CD8-positive, alpha-beta memory T cell (primary cell): ENCODE measurements at regions not wholly inside any gene's neighbourhood (a gene's known extent, or its start where the extent isn't known, plus 50 kb on each side); places are given as distances from the start of the nearest gene placed in this dataset.

Experiments
- CTCF ChIA-PET: fragments of 350-600 bp; sonication (Branson Sonifier 250); formaldehyde crosslinking; loops from one replicate; lab custom pipeline; 2021; ENCODE audit warnings: antibody characterized with exemption; lab: Charles Lee
- POLR2A ChIA-PET: fragments of 350-600 bp; sonication (Branson Sonifier 250); formaldehyde crosslinking; loops from one replicate; lab custom pipeline; 2021; ENCODE audit warnings: antibody characterized with exemption; lab: Charles Lee
- DNase-seq, 5 donors: peaks; one replicate each; pipeline versions ENCODE4 v3.0.0 to v3.0.0-alpha.2; 2020 to 2022; ENCODE audit warnings: mixed read lengths in 1 of 5
- H3K27ac ChIP-seq: one replicate; pipeline ENCODE4 v1.7.0; 2013; ENCODE audit warnings: low read depth, mild to moderate bottlenecking, low read length, moderate library complexity
- H3K27me3 ChIP-seq: 2 replicates; pipeline ENCODE4 v1.7.0; 2013; ENCODE audit warnings: low read length, mild to moderate bottlenecking; ENCODE audit not compliant: insufficient read depth, poor library complexity, severe bottlenecking
- H3K36me3 ChIP-seq: 2 replicates; pipeline ENCODE4 v1.7.0; 2013; ENCODE audit warnings: mild to moderate bottlenecking, low read length, moderate library complexity; ENCODE audit not compliant: insufficient read depth
- H3K4me1 ChIP-seq: 2 replicates; pipeline ENCODE4 v1.7.0; 2013; ENCODE audit warnings: mild to moderate bottlenecking, low read length, moderate library complexity; ENCODE audit not compliant: insufficient read depth
- H3K4me3 ChIP-seq: 2 replicates; pipeline ENCODE4 v1.7.0; 2013; ENCODE audit warnings: mild to moderate bottlenecking, low read length
- H3K9me3 ChIP-seq: 2 replicates; pipeline ENCODE4 v1.7.0; 2013; ENCODE audit warnings: mild to moderate bottlenecking, low read length
- H3K27ac Mint-ChIP-seq, 8 donors: one replicate each; pipeline ENCODE4 v1.8.0; 2020 to 2021; ENCODE audit warnings: mixed read lengths in 8 of 8, mild to moderate bottlenecking in 6 of 8, inconsistent platforms in 3 of 8, moderate library complexity in 3 of 8
- H3K27me3 Mint-ChIP-seq, 2 donors: one replicate each; pipeline ENCODE4 v1.8.0; 2020 to 2021; ENCODE audit warnings: mixed read lengths in 2 of 2, mild to moderate bottlenecking in 1 of 2, moderate library complexity in 1 of 2
- H3K36me3 Mint-ChIP-seq, 3 donors: one replicate each; pipeline ENCODE4 v1.8.0; 2020 to 2021; ENCODE audit warnings: mixed read lengths in 3 of 3, inconsistent platforms in 1 of 3, mild to moderate bottlenecking in 1 of 3
- H3K4me1 Mint-ChIP-seq, 3 donors: one replicate each; pipeline ENCODE4 v1.8.0; 2020 to 2021; ENCODE audit warnings: mixed read lengths in 3 of 3, inconsistent platforms in 1 of 3, mild to moderate bottlenecking in 1 of 3
- H3K4me3 Mint-ChIP-seq, 7 donors: one replicate each; pipeline ENCODE4 v1.8.0; 2020 to 2021; ENCODE audit warnings: mixed read lengths in 7 of 7, mild to moderate bottlenecking in 6 of 7, moderate library complexity in 4 of 7, inconsistent platforms in 2 of 7
- H3K9me3 Mint-ChIP-seq, 5 donors: one replicate each; pipeline ENCODE4 v1.8.0; 2020 to 2022; ENCODE audit warnings: mixed read lengths in 5 of 5, mild to moderate bottlenecking in 3 of 5, moderate library complexity in 2 of 5, inconsistent platforms in 1 of 5

GRCh38 chr11:119513806-119514170 is 90.8 kb upstream of the THY1 start:
- no peaks in the 10 kb centered on the region for H3K27me3 ChIP-seq
- no peak overlapping the region for H3K4me3 Mint-ChIP-seq
- no peaks in the 10 kb centered on the region for H3K4me1 ChIP-seq
- POLR2A ChIA-PET: no interaction called here
- CTCF ChIA-PET: no interaction called here
- H3K4me3 ChIP-seq: no peak overlapping the region
- no peaks in the 10 kb centered on the region for H3K36me3 ChIP-seq
- no peaks in the 10 kb centered on the region for H3K9me3 ChIP-seq
- no peaks in the 10 kb centered on the region for H3K9me3 Mint-ChIP-seq
- no peak for DNase-seq
- H3K27ac Mint-ChIP-seq: no peak overlapping the region
- H3K4me1 Mint-ChIP-seq: no peaks in the 10 kb centered on the region
- H3K27me3 Mint-ChIP-seq: peaks cover 21 to 23% of the 10 kb centered on the region in 2 donors
- no peaks in the 10 kb centered on the region for H3K36me3 Mint-ChIP-seq
- H3K27ac ChIP-seq: no peak overlapping the region

GRCh38 chr11:119513131-119513805 is 90.3 kb upstream of the THY1 start:
- H3K27me3 Mint-ChIP-seq: peaks cover 19 to 23% of the 10 kb centered on the region in 2 donors
- Histone ChIP-seq H3K27ac (no peak overlapping the region), H3K27me3 (no peaks in the 10 kb centered on the region), H3K4me1 (no peaks in the 10 kb centered on the region), H3K4me3 (no peak overlapping the region), H3K9me3 (no peaks in the 10 kb centered on the region), H3K36me3 (no peaks in the 10 kb centered on the region)
- H3K9me3 Mint-ChIP-seq: no peaks in the 10 kb centered on the region
- H3K36me3 Mint-ChIP-seq: no peaks in the 10 kb centered on the region
- DNase-seq: no peak
- no peaks in the 10 kb centered on the region for H3K4me1 Mint-ChIP-seq
- ChIA-PET CTCF (no interaction called here), POLR2A (no interaction called here)
- no peak overlapping the region for H3K4me3 Mint-ChIP-seq
- no peak overlapping the region for H3K27ac Mint-ChIP-seq

GRCh38 chr11:119512369-119512768 is 89.4 kb upstream of the THY1 start:
- Histone ChIP-seq H3K27ac (no peak overlapping the region), H3K27me3 (no peaks in the 10 kb centered on the region), H3K36me3 (no peaks in the 10 kb centered on the region), H3K4me1 (no peaks in the 10 kb centered on the region), H3K4me3 (no peak overlapping the region), H3K9me3 (no peaks in the 10 kb centered on the region)
- DNase-seq: no peak
- no peaks in the 10 kb centered on the region for H3K4me1 Mint-ChIP-seq
- H3K27ac Mint-ChIP-seq: no peak overlapping the region
- POLR2A ChIA-PET: no interaction called here
- H3K36me3 Mint-ChIP-seq: no peaks in the 10 kb centered on the region
- CTCF ChIA-PET: no interaction called here
- H3K4me3 Mint-ChIP-seq: no peak overlapping the region
- peaks cover 12 to 15% of the 10 kb centered on the region in 2 donors for H3K27me3 Mint-ChIP-seq
- H3K9me3 Mint-ChIP-seq: no peaks in the 10 kb centered on the region

- Histone ChIP-seq H3K27me3 (no peaks in the 10 kb centered on the region), H3K27ac (no peak overlapping the region), H3K4me1 (no peaks in the 10 kb centered on the region), H3K9me3 (no peaks in the 10 kb centered on the region), H3K4me3 (no peak overlapping the region), H3K36me3 (no peaks in the 10 kb centered on the region)
- DNase-seq: no peak
- peaks cover 12 to 15% of the 10 kb centered on the region in 2 donors for H3K27me3 Mint-ChIP-seq
- no peaks in the 10 kb centered on the region for H3K4me1 Mint-ChIP-seq
- CTCF ChIA-PET: no interaction called here
- H3K36me3 Mint-ChIP-seq: no peaks in the 10 kb centered on the region
- no peaks in the 10 kb centered on the region for H3K9me3 Mint-ChIP-seq
- POLR2A ChIA-PET: no interaction called here
- H3K4me3 Mint-ChIP-seq: no peak overlapping the region
- H3K27ac Mint-ChIP-seq: no peak overlapping the region
These were observed 88.8 kb upstream of the THY1 start for GRCh38 chr11:119511614-119512306.

GRCh38 chr11:119509969-119510401 is 87.0 kb upstream of the THY1 start:
- no peak overlapping the region for H3K4me3 Mint-ChIP-seq

GRCh38 chr11:119509282-119509841 is 86.4 kb upstream of the THY1 start:
- no peak overlapping the region for H3K27ac ChIP-seq
- Mint-ChIP-seq H3K36me3 (no peaks in the 10 kb centered on the region), H3K4me1 (no peaks in the 10 kb centered on the region), H3K27ac (no peak overlapping the region), H3K4me3 (no peak overlapping the region), H3K9me3 (no peaks in the 10 kb centered on the region), H3K27me3 (peaks cover 14 to 22% of the 10 kb centered on the region in 2 donors)
- H3K36me3 ChIP-seq: no peaks in the 10 kb centered on the region
- no peaks in the 10 kb centered on the region for H3K9me3 ChIP-seq
- POLR2A ChIA-PET: no interaction called here
- no peaks in the 10 kb centered on the region for H3K27me3 ChIP-seq
- CTCF ChIA-PET: no interaction called here
- no peak for DNase-seq
- no peak overlapping the region for H3K4me3 ChIP-seq
- H3K4me1 ChIP-seq: no peaks in the 10 kb centered on the region

More at GRCh38 chr11:119509969-119510401, 87.0 kb upstream of the THY1 start:
- Histone ChIP-seq H3K4me3 (no peak overlapping the region), H3K27me3 (no peaks in the 10 kb centered on the region), H3K4me1 (no peaks in the 10 kb centered on the region), H3K27ac (no peak overlapping the region), H3K9me3 (no peaks in the 10 kb centered on the region), H3K36me3 (no peaks in the 10 kb centered on the region)
- Mint-ChIP-seq H3K36me3 (no peaks in the 10 kb centered on the region), H3K27me3 (peaks cover 14 to 22% of the 10 kb centered on the region in 2 donors), H3K9me3 (no peaks in the 10 kb centered on the region), H3K4me1 (no peaks in the 10 kb centered on the region), H3K27ac (no peak overlapping the region)
- POLR2A ChIA-PET: no interaction called here
- CTCF ChIA-PET: no interaction called here
- DNase-seq: no peak

- ChIA-PET CTCF (no interaction called here), POLR2A (no interaction called here)
- H3K4me3 Mint-ChIP-seq: no peak overlapping the region
- Histone ChIP-seq H3K27ac (no peak overlapping the region), H3K9me3 (no peaks in the 10 kb centered on the region), H3K27me3 (no peaks in the 10 kb centered on the region), H3K4me1 (no peaks in the 10 kb centered on the region), H3K36me3 (no peaks in the 10 kb centered on the region), H3K4me3 (no peak overlapping the region)
- H3K27me3 Mint-ChIP-seq: peaks cover 20 to 22% of the 10 kb centered on the region in 2 donors
- no peaks in the 10 kb centered on the region for H3K9me3 Mint-ChIP-seq
- H3K36me3 Mint-ChIP-seq: no peaks in the 10 kb centered on the region
- H3K27ac Mint-ChIP-seq: no peak overlapping the region
- no peaks in the 10 kb centered on the region for H3K4me1 Mint-ChIP-seq
- no peak for DNase-seq
These were observed 83.5 kb upstream of the THY1 start for GRCh38 chr11:119506436-119506835.

GRCh38 chr11:119505861-119506260 is 82.9 kb upstream of the THY1 start:
- H3K27ac Mint-ChIP-seq: no peak overlapping the region
- no peak overlapping the region for H3K4me3 ChIP-seq
- H3K9me3 Mint-ChIP-seq: no peaks in the 10 kb centered on the region
- H3K4me1 Mint-ChIP-seq: no peaks in the 10 kb centered on the region
- no peak for DNase-seq
- no peaks in the 10 kb centered on the region for H3K4me1 ChIP-seq
- H3K27ac ChIP-seq: no peak overlapping the region
- ChIA-PET CTCF (interaction anchor here (0.7 kb wide), 1 partner anchor 28 kb away, joined by 3 read pairs; no protein-coding TSS in a partner anchor), POLR2A (no interaction called here)
- H3K4me3 Mint-ChIP-seq: no peak overlapping the region
- no peaks in the 10 kb centered on the region for H3K36me3 Mint-ChIP-seq
- H3K36me3 ChIP-seq: no peaks in the 10 kb centered on the region
- H3K27me3 ChIP-seq: no peaks in the 10 kb centered on the region
- H3K9me3 ChIP-seq: no peaks in the 10 kb centered on the region
- peaks cover 20 to 24% of the 10 kb centered on the region in 2 donors for H3K27me3 Mint-ChIP-seq
